LoVo (cell line): ENCODE measurements at regions not wholly inside any gene's neighbourhood (a gene's known extent, or its start where the extent isn't known, plus 50 kb on each side); places are given as distances from the start of the nearest gene placed in this dataset.
"Not testable (repeated sequence)": the region's sequence is repeated elsewhere in the genome, so short reads cannot be mapped to it uniquely, and the experiment has no call there.

Experiments used
- DNase-seq: peaks from one replicate; pipeline ENCODE4 v3.0.0-alpha.2; 2016; ENCODE audit warnings: low spot score

DNA sequence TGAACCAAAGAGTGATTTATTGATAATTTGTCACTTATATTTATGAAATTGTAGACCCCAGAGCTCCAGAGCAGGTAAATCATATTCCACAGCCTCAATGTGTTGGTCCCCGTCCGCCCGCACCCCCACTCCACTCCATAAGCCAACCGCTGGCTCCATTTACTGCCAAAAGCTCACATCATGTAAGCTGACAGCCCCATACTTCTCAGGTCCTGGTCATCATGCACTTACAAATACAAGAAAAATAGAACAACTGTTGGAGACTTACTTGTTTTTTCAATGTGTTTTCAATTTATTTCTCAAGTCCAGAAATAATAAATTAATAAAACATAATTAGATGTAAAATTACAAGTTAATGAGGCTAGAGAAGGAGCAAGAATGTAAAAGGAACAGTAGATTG lies 235.7 kb upstream of the HAND2 start:
- DNase-seq, result no peak

DNA sequence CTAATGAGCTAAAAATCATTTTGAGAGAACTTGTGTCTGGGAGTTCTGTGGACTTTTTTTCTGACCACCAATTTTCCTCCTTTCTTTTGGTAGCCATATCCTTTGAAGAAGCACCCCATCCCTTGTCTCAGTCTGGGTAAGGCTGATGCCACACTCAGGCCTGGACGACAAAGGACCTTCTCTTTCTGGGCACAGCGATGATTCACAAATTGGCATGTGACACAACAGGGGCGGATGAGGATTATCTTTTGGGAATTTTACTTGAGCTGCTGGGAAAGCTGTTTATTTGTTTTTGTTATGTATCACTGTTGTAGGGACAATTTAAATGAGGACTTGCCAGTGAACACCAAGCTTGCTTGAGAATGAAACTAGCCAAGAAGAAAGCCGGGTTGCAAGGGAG lies 233.4 kb upstream of the HAND2 start:
- DNase-seq, result no peak

GRCh38 chr4:173761938-173762337 lies 231.9 kb upstream of the HAND2 start:
- no peak for DNase-seq

- DNase-seq, result no peak
Observed at GRCh38 chr4:173761236-173761635, 231.2 kb upstream of the HAND2 start.

GRCh38 chr4:173758132-173758531 lies 228.1 kb upstream of the HAND2 start:
- DNase-seq, result no peak

- no peak for DNase-seq
Observed at GRCh38 chr4:173753408-173753807, 223.4 kb upstream of the HAND2 start.

DNA sequence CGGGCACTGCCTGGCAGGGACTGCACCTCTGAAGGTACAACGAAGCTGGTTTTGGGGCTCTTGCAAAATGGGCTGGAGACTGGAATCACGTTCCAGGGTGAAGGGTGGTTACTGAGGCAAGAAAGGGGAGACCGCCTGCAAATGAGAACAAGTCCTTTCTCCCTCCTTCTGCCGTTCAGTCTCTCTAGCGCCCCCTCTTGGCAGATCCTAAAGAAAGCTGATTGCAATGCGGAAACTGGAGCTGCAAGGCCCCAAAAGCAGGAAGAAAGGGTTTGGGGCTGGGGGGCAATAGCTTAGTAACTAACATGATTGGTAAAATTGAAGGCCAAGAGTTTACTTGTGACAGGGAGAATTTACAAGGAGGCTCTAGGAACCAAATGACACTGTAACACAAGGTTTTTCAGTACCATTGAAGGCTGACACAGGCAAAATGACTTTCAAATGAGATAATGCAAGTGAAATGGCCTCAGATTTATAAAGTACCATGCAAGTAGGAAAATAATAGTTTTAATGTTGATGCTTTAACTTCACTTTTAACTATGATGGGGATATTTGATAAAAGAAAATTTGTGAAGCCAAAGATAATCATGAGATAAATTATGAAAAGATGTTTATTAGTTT lies 222.7 kb upstream of the HAND2 start:
- peak; percentile 11 for DNase-seq

GRCh38 chr4:173748353-173748752 lies 218.3 kb upstream of the HAND2 start:
- no peak for DNase-seq

GRCh38 chr4:173747537-173748257 lies 217.7 kb upstream of the HAND2 start:
- DNase-seq, result no peak

GRCh38 chr4:173746424-173746823 lies 216.4 kb upstream of the HAND2 start:
- DNase-seq, result no peak

DNA sequence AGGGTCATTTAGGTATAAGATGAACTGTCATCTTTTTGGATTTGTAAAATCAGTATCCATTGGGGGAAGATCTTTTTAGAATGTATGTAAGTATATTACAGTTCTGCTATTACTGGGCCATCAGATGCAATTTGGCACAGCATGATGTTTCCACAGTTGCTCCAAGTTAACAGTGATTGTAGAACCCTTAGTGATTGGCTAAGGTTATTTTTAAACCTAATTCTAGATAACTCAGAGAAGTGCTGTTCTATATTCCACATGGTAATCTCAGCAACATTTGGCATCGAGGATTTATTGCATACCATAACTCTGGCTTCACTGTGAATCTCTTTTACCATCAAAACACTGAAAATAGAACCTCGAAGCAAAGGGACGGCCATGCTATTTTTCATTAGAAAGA lies 215.7 kb upstream of the HAND2 start:
- DNase-seq, result no peak

DNA sequence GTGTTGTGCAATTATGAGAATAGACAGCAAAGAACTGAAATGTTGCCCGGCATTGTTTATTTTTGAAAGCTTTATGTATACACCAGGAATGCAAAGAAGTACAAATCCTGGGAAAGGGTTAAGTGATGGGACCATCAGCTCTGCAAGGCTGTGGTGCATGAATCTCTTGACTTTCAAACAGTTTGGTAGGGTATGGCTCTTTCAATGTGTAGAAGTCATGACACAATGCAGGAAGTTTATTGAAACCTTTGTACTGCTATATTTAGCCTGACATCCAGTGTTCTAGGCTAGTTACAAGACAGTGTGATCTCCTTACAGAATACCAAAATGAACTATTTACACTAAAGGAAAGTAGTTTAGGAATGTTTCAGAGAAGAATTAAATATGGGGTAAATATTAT lies 206.8 kb upstream of the HAND2 start:
- DNase-seq, result no peak

- no peak for DNase-seq
Observed at GRCh38 chr4:173735585-173735984, 205.6 kb upstream of the HAND2 start.

DNA sequence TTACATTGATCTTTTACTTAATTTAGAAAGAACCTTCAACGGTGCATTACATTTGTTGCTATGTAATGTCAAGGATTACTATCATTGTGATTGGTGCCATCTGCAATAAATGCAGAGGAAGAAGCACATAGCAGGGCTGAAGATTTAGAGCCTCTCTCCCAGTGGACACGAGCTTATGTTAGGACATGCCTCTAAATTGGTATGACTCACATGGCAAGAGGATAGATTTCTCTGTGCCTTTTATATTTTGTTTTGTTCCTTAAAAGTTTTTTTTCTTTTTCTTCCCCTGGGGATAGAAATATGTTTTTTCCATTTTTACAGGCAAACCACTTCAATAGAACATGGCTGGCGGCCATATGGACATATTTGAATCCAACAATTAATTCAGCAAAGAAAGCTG lies 205.0 kb upstream of the HAND2 start:
- no peak for DNase-seq

DNA sequence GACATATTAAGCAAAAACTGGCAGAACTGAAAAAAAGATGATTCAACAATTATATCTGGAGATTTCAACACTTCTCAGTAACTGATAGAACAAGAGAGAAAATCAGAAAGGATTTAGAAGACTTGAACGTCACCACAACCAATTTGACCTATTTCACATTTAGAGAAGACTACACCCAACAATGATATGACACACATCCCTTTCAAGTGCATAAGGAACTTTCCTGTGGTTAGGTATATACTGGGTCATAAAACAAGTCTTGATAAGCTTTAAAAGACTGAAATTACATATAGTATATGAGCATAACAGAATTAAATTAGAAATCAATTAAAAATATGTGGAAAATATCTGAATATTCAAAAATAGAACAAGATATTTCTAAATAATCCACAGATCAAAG lies 201.2 kb upstream of the HAND2 start:
- DNase-seq, result no peak

- DNase-seq, result no peak
Observed at GRCh38 chr4:173722075-173722474, 192.0 kb upstream of the HAND2 start.

- not testable (repeated sequence) for DNase-seq
Observed at GRCh38 chr4:173718504-173718903, 188.5 kb upstream of the HAND2 start.

- DNase-seq, result no peak
Observed at GRCh38 chr4:173717581-173717980, 187.6 kb upstream of the HAND2 start.

DNA sequence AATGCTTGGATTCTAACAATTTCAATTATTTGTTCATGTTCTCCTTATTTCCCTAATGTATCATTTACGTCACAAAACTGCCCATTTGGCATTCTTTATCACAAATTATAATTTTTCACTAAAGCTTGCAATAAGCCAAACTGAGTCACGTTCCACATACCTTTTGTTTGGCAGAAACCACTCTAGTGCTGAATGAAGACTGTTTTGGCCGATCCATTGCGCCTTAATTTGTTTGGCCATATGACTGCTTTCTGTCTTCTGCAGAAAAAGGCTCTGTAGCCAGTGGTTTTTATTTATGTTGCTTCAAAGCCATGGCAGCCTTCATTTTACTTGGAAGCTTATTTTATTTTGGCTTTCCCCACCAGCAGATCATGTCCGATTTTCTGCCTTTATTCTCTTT lies 184.4 kb upstream of the HAND2 start:
- DNase-seq, result no peak

DNA sequence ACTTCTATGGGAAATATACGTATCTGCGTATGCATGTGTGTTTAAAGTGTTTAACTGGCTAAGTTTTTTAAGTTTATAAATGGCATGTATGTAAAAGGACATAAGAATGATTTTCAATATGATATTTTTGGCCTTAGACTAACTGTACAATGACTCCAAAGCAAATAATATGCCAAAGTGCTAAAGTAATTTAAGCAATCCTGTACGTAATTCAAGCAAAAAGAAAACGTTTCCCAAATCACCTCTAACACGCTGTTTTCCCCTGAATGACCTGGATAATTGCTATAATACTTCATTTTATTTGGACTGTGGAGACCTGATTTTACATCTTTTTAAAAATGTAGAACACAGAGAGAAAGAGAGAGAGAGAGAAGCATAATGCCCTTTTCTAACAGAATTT lies 183.0 kb upstream of the HAND2 start:
- DNase-seq, result no peak

- DNase-seq, result no peak
Observed at GRCh38 chr4:173707658-173708419, 177.8 kb upstream of the HAND2 start.

DNA sequence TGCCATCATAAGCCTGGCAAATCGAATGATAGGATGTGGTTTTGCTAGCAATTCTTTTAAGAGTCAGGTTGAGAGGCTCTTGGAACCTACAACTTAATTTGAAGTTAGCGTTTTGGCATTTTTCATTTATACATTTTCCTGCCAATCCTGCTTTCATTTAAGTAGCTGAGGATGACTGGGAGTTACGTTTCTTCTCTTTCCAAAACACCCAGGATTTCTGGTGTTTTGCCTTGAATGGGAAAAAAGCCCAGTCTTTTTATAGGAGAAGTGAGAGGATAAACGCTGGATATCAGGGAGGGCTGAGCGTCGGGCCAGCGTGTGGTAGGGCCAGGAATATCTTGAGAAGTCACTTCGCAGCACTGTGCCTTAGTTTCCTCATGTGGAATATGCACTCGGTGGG lies 174.2 kb upstream of the HAND2 start:
- no peak for DNase-seq

DNA sequence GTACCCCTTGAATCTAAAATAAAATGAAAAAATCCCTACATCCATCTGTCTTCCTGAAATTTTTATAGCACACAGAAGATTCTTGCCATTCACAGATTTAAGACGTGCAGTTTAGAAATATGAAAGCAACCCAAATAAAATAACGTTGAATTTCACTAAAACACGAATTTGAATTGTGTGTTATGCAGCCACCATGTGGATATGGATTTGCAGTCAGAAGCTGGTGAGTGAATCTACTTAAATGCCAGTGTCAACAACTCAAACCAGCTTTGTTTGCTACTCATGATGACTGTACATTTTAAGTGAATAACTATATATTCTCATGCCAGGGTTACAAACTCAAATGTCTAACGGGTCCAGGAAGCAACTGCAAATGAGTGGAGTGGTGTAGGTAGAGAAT lies 173.0 kb upstream of the HAND2 start:
- no peak for DNase-seq
